ENCODE measurements at regions not wholly inside any gene's neighbourhood (a gene's known extent, or its start where the extent isn't known, plus 50 kb on each side); places are given as distances from the start of the nearest gene placed in this dataset.

DNA sequence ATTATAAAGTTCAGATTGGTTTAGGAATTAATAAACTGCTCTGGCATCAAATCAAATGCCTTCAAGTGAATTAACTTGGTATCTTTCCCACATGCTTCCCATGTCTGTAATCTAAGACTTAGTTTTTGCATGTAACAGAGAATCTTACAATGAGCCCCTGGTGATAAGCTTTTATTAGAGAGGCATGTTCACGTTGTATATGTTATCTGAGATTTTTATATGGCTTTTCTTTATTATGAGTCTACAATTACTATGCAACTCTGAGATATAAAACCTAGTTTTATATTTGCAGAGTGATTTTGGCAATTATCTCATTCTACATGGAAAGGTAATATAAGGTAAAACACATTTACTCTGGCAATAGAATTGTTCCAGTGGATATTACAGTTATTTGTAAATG lies 1578.4 kb upstream of the IGFBP7 start:
- DNase-seq (ENCODE audit: low spot score) = no peak

DNA sequence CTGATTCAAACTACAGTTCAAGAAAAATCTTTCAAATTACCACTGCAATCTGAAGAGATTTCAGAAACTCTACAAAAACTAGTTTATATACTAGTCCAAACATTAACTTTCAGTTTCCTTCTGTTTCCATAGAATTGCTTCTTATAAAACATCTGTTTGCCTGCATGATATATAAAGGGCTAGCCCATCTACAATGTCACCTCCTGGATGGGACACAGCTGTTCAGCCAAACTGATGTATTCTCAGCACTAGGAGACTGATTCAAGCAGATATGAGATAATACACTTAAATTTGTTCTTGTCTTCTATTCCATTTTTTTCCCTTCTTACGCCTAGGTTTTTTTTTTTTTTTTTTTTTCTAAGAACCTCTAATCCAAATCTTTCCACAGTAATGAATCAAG lies 1569.7 kb upstream of the IGFBP7 start:
- DNase-seq (ENCODE audit: low spot score) = no peak

DNA sequence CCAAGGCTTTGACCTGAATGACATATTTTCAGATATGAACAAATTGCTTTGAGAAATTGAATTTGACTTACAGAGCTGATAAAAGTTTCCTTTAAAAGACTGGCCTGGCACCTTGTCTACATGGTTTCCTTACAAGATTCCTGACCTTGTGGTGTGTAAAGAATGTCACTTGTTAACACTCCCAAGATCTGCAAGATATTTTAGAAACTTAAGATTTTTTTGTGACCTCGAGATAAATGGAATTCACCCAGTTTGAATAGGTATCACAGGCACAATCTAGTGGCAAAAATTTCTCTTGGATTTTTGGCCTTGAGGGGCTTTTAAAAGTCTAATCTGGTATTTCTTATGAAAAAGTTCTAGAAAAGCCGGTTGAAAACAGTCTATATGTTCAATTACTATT lies 1568.9 kb upstream of the IGFBP7 start:
- no peak for DNase-seq (ENCODE audit: low spot score)

DNA sequence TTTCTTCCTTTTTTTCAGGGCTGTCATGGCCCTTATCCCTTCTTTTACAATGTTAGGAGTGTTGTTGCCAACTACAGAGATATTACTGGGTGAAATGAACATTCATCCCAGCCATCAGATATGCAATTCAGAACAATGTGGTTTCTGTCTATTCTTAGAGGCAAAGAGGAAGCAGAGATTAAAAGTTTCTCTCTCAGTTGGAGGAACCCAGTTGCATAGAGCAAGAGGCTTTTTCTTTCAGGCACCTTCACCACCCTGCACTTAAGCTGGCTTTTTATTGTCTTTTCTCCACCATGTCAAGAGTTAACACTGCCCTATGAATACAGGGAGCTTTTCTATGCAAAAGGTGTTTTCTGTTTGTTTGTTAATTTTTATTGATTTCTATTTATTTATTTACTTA lies 1559.6 kb upstream of the IGFBP7 start:
- no peak for DNase-seq (ENCODE audit: low spot score)

DNA sequence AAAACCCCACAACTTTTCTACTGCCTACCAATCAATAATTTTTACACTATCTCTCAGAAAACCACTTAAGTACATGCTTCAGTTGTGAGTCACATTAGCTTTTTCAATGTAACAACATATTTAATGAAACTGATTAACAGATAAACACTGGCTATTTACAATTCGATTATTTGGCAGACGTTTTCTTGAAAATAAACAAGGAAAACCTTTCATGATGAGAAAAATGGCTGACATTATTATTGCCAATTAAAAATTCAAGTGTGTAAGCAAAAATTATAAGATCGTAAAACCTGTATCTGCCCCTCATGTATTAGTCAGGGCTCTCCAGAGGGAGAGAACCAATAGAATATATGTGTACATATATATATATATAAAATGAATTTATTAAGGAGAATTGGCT lies 1555.5 kb upstream of the IGFBP7 start:
- DNase-seq (ENCODE audit: low spot score) = no peak

DNA sequence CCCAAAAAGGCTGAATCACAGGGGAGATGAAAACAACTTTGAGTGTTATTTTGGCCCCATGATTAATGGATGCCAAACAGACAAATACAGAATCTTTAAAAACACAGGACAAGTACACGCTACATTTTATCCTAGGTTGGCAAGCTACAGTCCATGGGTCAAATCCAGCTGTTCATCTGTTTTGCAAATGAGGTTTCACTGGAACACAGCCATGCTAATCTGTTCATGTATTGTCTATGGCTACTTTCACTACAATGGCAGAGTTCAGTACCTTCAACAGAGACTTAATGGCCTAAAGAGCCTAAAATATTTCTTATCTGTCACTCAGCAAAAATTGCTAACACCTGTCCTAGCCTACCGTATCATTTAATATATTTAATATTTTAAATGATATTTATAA lies 1548.5 kb upstream of the IGFBP7 start:
- no peak for DNase-seq (ENCODE audit: low spot score)

DNA sequence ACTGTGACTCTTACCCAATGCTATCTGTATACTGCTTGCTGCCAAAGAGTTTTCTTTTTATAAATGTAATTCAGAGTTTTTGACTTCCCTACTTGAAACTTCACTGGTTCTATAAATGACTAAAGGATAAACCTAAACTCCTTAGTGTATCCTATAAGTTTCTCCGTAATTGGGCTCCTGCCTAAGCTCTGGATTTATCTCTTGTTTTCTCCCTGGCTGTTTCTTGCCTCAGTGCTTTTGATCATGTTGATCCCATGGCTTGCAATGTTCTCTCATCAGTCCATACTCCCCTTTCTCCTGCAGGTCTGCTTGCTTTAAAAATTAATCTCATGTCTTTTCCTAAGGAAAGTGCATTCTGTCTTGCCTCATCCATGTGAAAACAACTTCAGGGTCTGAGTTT lies 1543.1 kb upstream of the IGFBP7 start:
- no peak for DNase-seq (ENCODE audit: low spot score)

DNA sequence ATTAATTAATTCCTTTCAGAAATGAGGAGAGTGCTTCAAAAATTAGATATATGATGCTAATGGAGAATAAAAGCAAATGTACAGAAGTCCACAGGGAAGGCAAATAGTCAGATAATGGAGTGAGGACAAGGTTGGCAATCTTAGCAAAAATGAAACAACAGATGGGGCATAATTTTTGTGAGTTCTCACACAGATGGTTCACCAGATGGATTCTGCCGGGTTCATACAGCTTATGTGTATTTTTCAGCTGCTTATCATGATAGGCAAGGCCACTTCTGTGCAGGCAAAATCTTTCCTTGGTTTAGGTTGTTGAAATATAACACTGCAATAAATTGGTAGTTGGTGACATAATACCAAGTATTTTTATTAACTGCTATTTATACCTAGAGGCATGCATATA lies 1539.0 kb upstream of the IGFBP7 start:
- no peak for DNase-seq (ENCODE audit: low spot score)

DNA sequence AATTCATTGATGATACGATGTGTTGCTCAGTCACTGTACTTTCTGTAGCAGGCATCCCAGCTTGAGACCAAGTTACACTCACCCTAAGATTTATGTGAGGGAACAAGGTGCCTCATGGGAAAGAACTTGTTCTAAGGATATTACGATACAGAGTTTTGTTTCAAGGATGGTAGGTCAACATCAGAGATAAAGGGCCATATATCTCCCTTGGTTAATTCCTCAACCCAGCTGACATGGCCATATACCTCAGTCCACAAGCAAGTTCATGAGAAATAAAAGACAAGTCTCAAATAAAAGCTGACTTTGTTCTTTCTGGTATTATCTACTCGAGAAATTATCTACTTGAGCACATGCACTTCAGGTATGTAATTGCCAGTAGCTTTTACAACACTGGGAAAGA lies 1535.9 kb upstream of the IGFBP7 start:
- DNase-seq (ENCODE audit: low spot score) = no peak

DNA sequence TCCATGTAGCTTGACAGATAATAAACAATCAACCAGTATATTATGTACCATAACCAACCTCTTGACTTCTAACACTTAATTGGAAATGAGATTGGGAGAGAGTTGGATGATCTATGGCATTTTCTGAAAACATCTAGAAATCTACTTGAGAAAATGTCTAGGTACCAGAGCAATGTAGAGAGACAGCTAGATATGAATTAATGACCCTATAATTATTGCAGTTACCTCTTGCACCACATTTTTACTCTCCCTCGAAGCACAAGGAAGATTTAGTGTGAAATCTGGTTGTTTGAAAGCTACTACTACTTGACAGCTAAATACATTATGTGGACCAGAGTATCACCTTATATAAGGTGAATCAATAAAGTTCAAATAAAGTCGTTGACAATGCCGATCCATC lies 1534.4 kb upstream of the IGFBP7 start:
- no peak for DNase-seq (ENCODE audit: low spot score)

DNA sequence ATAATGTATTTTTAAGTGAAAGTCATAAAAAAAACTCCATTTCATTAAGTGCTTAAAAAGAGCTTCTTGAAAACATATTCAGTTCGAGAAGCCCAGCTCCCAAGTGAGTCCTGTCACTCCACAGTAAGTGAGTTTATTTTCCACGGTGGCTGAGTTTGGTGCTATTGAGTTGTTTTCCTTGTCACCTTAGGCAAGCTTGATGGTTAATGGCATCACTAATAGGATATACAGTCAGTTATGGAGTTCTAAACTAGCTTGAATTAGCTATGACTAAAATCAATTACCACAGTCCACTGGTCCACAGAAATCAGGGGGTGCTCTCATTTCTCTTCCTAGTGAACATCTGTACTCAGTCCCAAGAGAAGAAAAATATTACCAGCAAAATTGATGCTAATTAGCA lies 1526.2 kb upstream of the IGFBP7 start:
- DNase-seq (ENCODE audit: low spot score) = no peak

DNA sequence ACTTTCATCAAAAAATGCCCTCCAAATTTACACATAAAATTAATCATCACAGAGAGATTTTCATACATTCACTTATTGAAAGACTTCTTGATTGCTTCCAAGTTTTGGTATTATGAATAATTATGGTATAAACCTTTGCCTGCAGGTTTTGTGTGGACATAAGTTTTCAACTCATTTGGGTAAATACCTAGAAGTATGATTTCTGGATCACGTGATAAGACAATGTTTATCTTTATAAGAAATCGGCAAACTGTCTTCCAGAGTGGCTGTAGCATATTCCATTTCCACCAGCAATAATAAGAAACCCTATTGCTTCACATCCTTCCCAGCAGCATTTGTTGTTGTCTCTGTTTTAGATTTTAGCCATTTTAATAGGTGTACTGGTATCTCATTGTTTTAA lies 1507.0 kb upstream of the IGFBP7 start:
- no peak for DNase-seq (ENCODE audit: low spot score)

DNA sequence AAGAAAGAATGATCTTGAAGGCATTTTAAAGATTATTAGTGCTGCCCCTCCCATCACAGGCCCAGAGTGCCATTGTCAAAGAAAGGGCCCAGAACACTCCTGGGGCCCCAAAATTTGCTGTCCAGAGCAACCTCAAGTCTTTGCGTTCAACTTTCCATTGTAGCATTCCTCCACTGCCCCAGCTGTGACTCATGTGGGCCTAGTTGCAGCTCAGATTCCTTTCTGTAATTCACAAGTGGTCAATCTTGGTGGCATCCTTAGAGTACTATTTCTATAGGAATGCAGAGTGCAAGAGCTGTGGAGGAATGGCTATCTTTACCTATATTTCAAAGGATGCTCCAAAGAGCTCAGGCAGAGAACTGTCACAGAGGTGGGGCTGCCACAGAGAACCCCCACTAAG lies 1500.8 kb upstream of the IGFBP7 start:
- no peak for DNase-seq (ENCODE audit: low spot score)

DNA sequence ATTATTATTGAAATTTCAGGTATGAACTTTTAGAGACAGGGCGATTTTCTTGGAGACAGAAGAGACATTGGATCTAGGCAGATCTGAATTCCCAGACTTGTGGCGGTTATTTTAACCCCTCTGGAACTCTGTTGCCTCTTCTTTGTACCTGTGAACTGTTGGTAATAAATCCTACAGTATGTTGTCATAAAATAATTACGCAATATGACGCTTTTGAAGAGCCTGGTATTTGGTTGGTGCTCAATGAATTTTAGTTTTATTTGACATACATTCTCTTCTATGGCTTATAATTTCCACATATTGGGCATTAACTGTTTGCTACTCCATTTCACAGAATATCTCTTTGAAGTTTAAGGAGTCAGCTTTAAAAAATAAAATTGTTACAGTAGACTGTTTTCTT lies 1496.1 kb upstream of the IGFBP7 start:
- DNase-seq (ENCODE audit: low spot score) = no peak

DNA sequence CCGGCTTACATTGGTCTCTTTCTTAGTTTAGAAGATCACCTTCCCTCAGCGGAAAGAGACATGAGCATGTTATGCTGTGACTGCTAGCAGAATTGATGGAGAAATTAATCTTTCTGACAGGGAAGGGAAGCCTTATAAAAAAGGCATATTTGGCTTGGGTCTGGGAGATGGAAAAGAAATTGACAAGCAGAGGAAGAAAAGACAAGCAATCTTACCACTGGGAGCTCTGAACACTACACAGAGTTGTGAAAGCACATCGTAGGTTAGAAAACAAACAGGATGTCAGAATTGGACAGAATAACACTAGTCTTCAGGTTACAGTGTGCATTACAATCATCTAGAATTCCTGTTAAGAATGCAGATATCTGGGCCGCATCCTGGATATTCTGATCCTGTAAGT lies 1493.8 kb upstream of the IGFBP7 start:
- no peak for DNase-seq (ENCODE audit: low spot score)

DNA sequence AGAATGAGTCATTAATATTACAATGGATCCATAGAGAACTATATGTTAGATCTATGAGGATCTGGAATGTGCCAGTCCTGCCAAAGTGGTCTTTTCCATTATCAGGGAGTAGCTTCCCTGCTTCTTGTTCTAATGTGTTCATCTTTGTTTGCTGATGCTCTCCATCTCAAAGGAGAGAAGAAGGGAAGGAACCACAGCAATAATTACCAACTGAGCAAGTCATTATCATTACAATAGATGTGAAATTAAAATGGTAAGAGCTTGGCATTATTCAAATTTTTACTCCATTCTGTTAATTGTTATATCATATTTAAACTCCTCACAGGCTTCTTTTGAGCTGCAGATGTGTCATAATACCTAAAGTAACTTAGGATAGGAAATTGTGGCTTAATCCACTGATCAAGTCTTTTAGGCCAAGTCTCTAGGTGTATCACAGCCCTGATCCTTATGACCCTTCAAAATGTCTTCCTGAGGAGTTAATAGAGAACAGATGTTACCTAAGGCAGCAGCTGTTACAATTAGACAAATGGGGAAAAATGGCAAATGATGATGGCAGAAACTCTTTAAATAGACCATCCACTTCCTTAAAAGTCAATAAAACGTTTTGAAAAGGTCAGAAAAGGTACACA lies 1492.7 kb upstream of the IGFBP7 start:
- no peak for DNase-seq (ENCODE audit: low spot score)

DNA sequence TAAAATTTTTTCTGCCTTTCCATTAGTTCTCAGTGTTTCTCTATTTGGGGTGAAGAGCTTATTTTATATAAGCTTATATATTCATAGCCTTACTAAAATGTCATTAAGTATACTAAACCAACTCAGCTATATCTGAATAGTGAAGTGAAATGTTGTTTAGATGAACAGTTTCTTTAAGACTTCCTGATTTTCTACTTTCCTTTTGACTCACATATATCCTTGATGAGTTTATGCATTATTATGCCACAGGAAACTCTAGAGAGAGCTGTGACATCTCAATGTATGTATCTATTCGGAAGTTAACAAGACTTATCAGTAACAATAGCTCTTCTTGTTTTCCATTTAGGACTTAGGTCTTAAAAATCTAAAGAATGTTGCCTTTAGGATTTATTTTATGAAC lies 1491.8 kb upstream of the IGFBP7 start:
- DNase-seq (ENCODE audit: low spot score) = no peak

DNA sequence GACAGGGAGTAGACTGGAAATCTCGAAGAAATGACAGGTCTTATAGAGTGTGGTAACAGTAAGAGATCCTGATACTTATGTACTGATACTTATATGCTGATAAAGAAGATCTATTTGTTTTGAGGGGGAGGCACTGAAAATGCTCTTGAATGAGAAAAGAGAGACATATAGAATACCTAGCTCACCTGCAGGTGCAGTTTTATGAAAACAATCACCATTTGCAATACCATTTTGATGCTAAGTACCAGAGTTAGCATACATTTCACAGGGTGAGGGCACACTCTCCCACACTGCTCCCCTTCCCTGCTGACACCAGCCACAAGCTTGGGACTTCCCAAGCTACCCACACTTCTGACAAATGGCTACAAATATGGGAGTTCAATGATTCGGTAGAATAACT lies 1490.1 kb upstream of the IGFBP7 start:
- no peak for DNase-seq (ENCODE audit: low spot score)

DNA sequence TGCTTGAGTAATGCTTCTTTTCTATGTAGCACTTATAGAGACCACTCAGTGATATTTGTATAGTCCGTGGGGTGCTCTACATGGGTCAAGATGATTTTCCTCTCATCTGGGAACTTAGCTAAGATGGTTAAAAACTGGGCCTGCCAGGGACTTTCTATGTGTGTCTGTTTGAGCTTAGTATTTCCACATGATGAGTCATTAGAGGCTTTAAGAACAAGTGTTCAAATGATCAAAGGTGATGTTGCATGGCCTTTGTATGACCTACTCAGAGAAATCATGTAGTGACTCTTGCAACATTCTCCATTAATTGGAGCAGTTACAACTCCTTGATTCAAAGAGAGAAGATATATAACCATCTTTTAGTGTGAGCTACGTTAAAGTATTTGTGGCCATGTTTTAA lies 1480.5 kb upstream of the IGFBP7 start:
- no peak for DNase-seq (ENCODE audit: low spot score)

DNA sequence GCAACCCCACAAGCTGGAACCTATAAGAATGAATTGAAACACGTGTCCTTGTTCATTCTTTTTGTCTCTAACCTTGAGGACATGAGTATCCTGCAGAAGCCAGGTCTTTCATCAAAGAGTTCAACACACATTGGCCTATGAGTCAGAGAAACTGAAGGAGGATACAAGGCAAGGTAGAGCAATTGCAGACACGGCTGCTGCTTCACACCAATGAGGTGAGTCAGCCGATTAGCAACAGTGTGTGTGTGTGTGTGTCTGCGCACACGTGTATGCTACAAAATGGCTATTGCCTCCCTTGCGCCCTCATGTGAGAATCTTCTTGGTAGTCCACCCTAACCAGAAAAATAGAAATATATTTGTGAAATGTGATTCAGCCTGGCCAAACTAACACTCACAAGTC lies 1477.7 kb upstream of the IGFBP7 start:
- no peak for DNase-seq (ENCODE audit: low spot score)

DNA sequence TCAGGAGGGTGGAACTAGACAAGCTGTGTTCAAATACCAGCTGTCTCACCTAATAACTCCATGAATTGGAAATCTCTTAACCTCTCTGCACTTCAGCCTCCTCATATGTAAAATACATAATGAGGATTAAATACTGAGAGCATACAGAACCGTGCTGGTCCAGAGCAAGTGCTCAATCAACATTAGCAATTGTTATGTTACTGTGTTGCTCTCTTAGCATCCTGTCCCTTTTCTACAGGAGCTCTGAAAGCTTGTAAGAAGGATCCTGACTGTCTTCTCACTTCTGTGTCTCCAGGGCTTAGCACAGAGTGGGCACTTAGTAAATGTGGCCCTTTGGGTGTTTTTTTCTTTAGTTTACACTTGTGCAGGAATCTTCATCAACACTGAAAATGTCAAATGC lies 1456.1 kb upstream of the IGFBP7 start:
- DNase-seq (ENCODE audit: low spot score) = no peak

DNA sequence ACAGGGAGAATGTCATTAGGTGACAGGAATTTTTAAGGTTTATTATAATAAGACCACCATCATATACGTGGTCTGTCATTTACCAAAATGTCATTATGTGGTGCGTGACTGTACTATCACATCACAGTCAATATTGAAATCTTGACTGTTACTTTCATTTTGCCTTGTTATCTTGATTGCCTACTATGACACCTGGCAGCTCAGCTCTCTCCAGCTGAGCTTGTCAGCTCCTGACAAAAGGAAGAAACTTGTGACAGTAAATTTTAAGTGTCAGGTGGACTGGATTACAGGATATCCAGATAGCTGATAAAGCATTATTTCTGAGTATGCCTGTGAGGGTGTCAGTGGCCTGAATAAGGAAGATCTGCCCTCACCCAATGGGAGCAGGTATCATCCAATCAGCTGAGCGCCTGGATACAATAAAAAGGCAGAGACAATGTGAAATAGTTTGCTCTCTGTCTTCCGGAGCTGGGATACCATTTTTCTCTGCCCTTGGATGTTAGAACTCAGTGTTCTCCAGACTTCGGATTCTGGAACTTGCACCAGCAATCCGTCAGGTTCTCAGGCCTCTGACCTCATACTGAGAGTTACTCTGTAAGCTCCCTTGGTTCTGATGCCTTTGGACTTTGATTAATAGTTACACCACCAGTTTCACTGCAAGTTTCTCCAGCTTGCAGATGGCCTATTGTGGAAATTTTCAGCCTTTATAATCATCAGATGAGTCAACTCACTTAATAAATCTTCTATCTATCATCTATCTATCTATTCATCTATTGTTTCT lies 1454.7 kb upstream of the IGFBP7 start:
- DNase-seq (ENCODE audit: low spot score) = no peak

DNA sequence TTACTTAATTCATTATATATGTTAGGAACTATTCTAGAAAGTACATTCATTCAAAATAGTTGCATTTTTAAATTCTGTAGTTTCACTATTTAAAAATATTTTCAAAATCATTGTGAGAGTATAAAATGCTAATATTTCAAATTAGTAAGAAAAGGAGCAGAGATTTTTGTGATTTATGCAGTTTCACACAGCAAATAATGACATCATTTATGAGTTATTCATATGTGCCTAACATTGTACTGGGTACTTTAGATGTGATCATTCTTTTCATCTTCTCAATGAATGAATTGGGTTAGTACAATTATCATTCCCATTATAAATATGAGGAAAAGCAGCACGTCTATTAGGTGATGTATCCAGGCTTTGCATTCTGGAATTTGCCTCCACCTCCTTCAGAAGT lies 1451.0 kb upstream of the IGFBP7 start:
- DNase-seq (ENCODE audit: low spot score) = no peak

DNA sequence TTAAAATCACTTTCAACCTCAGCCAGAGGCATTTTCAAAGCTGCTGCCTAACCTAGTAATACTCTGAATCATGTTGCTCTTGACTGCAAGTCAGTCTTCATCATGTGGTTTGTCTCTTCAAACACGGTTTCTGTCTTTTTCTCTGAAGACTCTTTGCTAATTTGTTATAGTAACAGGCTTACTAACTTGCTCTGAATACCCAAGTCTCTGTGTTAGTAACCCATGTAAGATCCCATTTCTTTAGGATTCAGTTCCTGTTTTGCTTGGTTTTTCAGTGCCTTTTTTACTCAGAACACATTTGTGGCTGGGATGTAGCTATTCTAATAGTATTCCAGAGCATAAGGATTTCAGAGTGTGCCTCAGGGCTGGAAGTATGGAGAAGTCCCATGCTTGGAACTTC lies 1450.6 kb upstream of the IGFBP7 start:
- DNase-seq (ENCODE audit: low spot score) = no peak
